Parathyroid adenoma (tissue), 2 donors: ENCODE measurements at regions not wholly inside any gene's neighbourhood (a gene's known extent, or its start where the extent isn't known, plus 50 kb on each side); places are given as distances from the start of the nearest gene placed in this dataset.

Experiments
- H2AFZ ChIP-seq: fragments of 300-600 bp; sonication (generic); one replicate; pipeline ENCODE4 v1.7.0; 2017; ENCODE audit warnings: antibody characterized with exemption, mild to moderate bottlenecking
- H3K27ac ChIP-seq: fragments of 300-600 bp; sonication (generic); one replicate; pipeline ENCODE4 v1.7.0; 2017
- H3K27me3 ChIP-seq: fragments of 300-600 bp; sonication (generic); one replicate; pipeline ENCODE4 v1.7.0; 2017; ENCODE audit warnings: low read length; ENCODE audit not compliant: control insufficient read depth, insufficient read depth
- H3K36me3 ChIP-seq: fragments of 300-600 bp; sonication (generic); one replicate; pipeline ENCODE4 v1.7.0; 2017; ENCODE audit warnings: low read length; ENCODE audit not compliant: control insufficient read depth, insufficient read depth
- H3K4me1 ChIP-seq: fragments of 300-600 bp; sonication (generic); one replicate; pipeline ENCODE4 v1.7.0; 2017; ENCODE audit warnings: control low read depth
- H3K4me2 ChIP-seq: fragments of 300-600 bp; sonication (generic); one replicate; pipeline ENCODE4 v1.7.0; 2017; ENCODE audit warnings: low read length
- H3K4me3 ChIP-seq: fragments of 300-600 bp; sonication (generic); one replicate; pipeline ENCODE4 v1.7.0; 2017; ENCODE audit warnings: low read depth, low read length
- H3K79me2 ChIP-seq: fragments of 300-600 bp; sonication (generic); one replicate; pipeline ENCODE4 v1.7.0; 2017; ENCODE audit warnings: control low read depth
- H3K9ac ChIP-seq: fragments of 300-600 bp; sonication (generic); one replicate; pipeline ENCODE4 v1.7.0; 2017; ENCODE audit warnings: mild to moderate bottlenecking
- H3K9me3 ChIP-seq: fragments of 300-600 bp; sonication (generic); one replicate; pipeline ENCODE4 v1.7.0; 2017; ENCODE audit warnings: low read length; ENCODE audit not compliant: control insufficient read depth
- CTCF ChIP-seq: fragments of 300-600 bp; sonication (generic); IDR thresholded peaks from one replicate; pipeline ENCODE4 v1.7.0; 2017; ENCODE audit warnings: antibody characterized with exemption, mild to moderate bottlenecking
- donor health status: primary hyperparathyroidism.

DNA sequence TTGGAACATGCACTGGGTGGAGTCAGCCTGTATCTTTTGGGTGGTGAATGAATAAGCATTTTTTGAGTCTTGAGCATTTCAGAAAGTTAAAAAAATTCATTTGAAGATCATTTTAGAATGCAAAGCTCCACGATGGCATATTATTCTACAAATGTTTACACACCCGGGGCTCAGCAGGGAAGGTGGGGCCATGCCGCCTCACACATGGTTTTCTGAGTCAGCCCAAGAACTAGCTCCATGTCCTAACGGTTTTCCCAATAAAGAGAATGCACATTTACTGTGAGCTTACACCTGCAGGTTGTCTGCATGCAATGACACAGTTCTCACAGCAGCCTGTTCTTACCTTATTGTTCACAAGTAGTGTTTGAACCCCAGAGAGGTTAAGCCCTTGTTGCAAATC lies 670.3 kb downstream of the GALR1 start:
- no peak overlapping the region for H3K27ac ChIP-seq
- H2AFZ ChIP-seq: no peak overlapping the region
- no peaks in the 10 kb centered on the region for H3K9me3 ChIP-seq
- H3K4me2 ChIP-seq: no peak overlapping the region
- H3K4me3 ChIP-seq: no peak overlapping the region
- no peaks in the 10 kb centered on the region for H3K36me3 ChIP-seq
- H3K79me2 ChIP-seq: no peaks in the 10 kb centered on the region
- H3K4me1 ChIP-seq: no peaks in the 10 kb centered on the region
- peaks cover 3% of the 10 kb centered on the region for H3K27me3 ChIP-seq
- TF ChIP-seq CTCF: no peak
- no peak overlapping the region for H3K9ac ChIP-seq

GRCh38 chr18:77935342-77935741 lies 685.7 kb downstream of the GALR1 start:
- Histone ChIP-seq H3K4me3 (no peak overlapping the region), H3K27me3 (no peaks in the 10 kb centered on the region), H2AFZ (no peak overlapping the region), H3K9me3 (no peaks in the 10 kb centered on the region), H3K79me2 (no peaks in the 10 kb centered on the region), H3K4me1 (no peaks in the 10 kb centered on the region), H3K36me3 (no peaks in the 10 kb centered on the region), H3K27ac (no peak overlapping the region), H3K9ac (no peak overlapping the region), H3K4me2 (no peak overlapping the region)
- no peak for TF ChIP-seq CTCF

DNA sequence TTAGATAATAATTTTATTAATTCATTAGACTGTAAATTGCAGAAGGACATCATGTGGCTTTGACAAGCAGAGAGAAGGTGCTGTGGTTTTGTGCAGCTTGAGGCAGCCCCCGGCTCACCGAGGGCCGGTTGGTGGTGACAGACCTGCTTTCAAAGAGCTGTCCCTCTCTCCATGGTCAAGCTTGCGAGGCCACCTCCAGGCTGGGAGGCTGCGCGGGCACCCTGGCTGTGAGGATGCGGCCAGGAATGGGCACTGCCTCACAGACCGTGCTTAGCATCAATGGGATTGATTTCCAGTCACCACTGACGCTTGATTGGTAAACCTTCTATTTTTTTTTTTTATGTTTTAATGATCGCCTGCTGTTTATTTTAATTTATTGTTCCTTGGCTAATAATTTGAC lies 690.9 kb downstream of the GALR1 start:
- Histone ChIP-seq H3K27ac (no peak overlapping the region), H3K27me3 (no peaks in the 10 kb centered on the region), H3K9ac (no peak overlapping the region), H3K4me3 (no peak overlapping the region), H3K9me3 (no peaks in the 10 kb centered on the region), H3K4me1 (no peaks in the 10 kb centered on the region), H3K4me2 (no peak overlapping the region), H3K79me2 (no peaks in the 10 kb centered on the region), H2AFZ (no peak overlapping the region), H3K36me3 (no peaks in the 10 kb centered on the region)
- no peak for TF ChIP-seq CTCF

- Histone ChIP-seq H3K27ac (no peak overlapping the region), H3K4me3 (no peak overlapping the region), H3K9ac (no peak overlapping the region), H3K4me2 (no peak overlapping the region), H2AFZ (no peak overlapping the region), H3K4me1 (no peaks in the 10 kb centered on the region), H3K27me3 (no peaks in the 10 kb centered on the region), H3K79me2 (no peaks in the 10 kb centered on the region), H3K36me3 (no peaks in the 10 kb centered on the region), H3K9me3 (no peaks in the 10 kb centered on the region)
- TF ChIP-seq CTCF: no peak
These were observed 694.9 kb downstream of the GALR1 start for GRCh38 chr18:77944533-77944932.

DNA sequence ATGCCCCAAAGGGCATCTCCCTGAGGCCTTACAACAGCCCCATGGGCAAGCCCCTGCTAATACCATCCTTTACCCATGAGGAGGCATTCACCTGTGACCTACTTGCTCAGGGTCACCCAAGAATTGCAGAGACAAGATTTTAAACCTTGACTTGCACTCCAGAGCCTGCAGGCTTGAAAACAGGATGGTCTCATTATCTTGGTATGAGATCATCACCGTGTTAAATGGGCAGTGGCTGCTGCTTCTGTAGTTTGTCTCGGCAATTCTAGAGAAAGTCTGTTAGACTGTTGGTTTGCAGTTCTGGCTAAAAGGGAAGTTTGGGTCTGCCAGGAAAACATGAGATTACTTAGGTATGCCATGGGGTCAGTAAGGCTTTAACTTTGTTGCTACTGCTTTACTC lies 698.9 kb downstream of the GALR1 start:
- H3K27me3 ChIP-seq: no peaks in the 10 kb centered on the region
- H3K79me2 ChIP-seq: no peaks in the 10 kb centered on the region
- no peaks in the 10 kb centered on the region for H3K36me3 ChIP-seq
- no peak overlapping the region for H3K9ac ChIP-seq
- no peaks in the 10 kb centered on the region for H3K4me1 ChIP-seq
- no peak overlapping the region for H2AFZ ChIP-seq
- H3K4me2 ChIP-seq: no peak overlapping the region
- no peak for TF ChIP-seq CTCF
- no peak overlapping the region for H3K27ac ChIP-seq
- H3K9me3 ChIP-seq: no peaks in the 10 kb centered on the region
- no peak overlapping the region for H3K4me3 ChIP-seq
